ENCODE measurements at regions not wholly inside any gene's neighbourhood (a gene's known extent, or its start where the extent isn't known, plus 50 kb on each side); places are given as distances from the start of the nearest gene placed in this dataset.

- no peak for TF ChIP-seq ZNF462 (CRISPR knock-in tag; IDR thresholded peaks at IDR 0.05)
- TF ChIP-seq JUNB (IDR thresholded peaks at IDR 0.05; ENCODE audit: unreplicated experiment), result no peak
- TF ChIP-seq CREB1 (CRISPR knock-in tag; IDR thresholded peaks at IDR 0.05; ENCODE audit: low read depth), result no peak
- no peak for TF ChIP-seq ZNF114 (CRISPR knock-in tag; IDR thresholded peaks at IDR 0.05)
- no peak for TF ChIP-seq ETS1 (IDR thresholded peaks at IDR 0.05)
- TF ChIP-seq REST (IDR thresholded peaks at IDR 0.05; ENCODE audit: unreplicated experiment), result no peak
- no peak for TF ChIP-seq EZH2 (IDR thresholded peaks at IDR 0.05; ENCODE audit: low read depth, unreplicated experiment)
Measured at GRCh38 chr6:15862810-15863209, 200.0 kb upstream of the DTNBP1 start (continued).
